Nephron progenitor cell (in vitro differentiated cells): ENCODE measurements at regions not wholly inside any gene's neighbourhood (a gene's known extent, or its start where the extent isn't known, plus 50 kb on each side); places are given as distances from the start of the nearest gene placed in this dataset.

Source experiments
- DNase-seq: peaks from one replicate; pipeline ENCODE4 v3.0.0; 2021
- H3K27ac Mint-ChIP-seq: 2 replicates; pipeline ENCODE4 v1.8.0; 2021; ENCODE audit warnings: mild to moderate bottlenecking, moderate library complexity, mixed read lengths
- H3K27me3 Mint-ChIP-seq: 2 replicates; pipeline ENCODE4 v1.8.0; 2021; ENCODE audit warnings: mild to moderate bottlenecking, low read depth, mixed read lengths; ENCODE audit not compliant: poor library complexity
- H3K36me3 Mint-ChIP-seq: 2 replicates; pipeline ENCODE4 v1.8.0; 2021; ENCODE audit warnings: low read depth, mixed read lengths
- H3K4me1 Mint-ChIP-seq: 2 replicates; pipeline ENCODE4 v1.8.0; 2021; ENCODE audit warnings: mixed read lengths
- H3K4me3 Mint-ChIP-seq: 2 replicates; pipeline ENCODE4 v1.8.0; 2021; ENCODE audit warnings: mild to moderate bottlenecking, moderate library complexity, mixed read lengths
- H3K9me3 Mint-ChIP-seq: 2 replicates; pipeline ENCODE4 v1.8.0; 2021; ENCODE audit warnings: mild to moderate bottlenecking, moderate library complexity, mixed read lengths
- CTCF ChIP-seq: fragments of 200-600 bp; sonication (generic); IDR thresholded peaks from 2 replicates; pipeline ENCODE4 v1.5.0; 2021; ENCODE audit warnings: antibody characterized with exemption

GRCh38 chr2:121907928-121908327 lies 152.5 kb downstream of the TSN start:
- no peaks in the 10 kb centered on the region for H3K9me3 Mint-ChIP-seq
- H3K4me1 Mint-ChIP-seq, result peaks cover 29% of the 10 kb centered on the region
- no peak overlapping the region for H3K4me3 Mint-ChIP-seq
- peaks cover 26% of the 10 kb centered on the region for H3K27me3 Mint-ChIP-seq
- TF ChIP-seq CTCF, result no peak
- DNase-seq, result peak; percentile 20
- H3K36me3 Mint-ChIP-seq, result no peaks in the 10 kb centered on the region
- H3K27ac Mint-ChIP-seq, result no peak overlapping the region

GRCh38 chr2:121910139-121910538 lies 154.7 kb downstream of the TSN start:
- Mint-ChIP-seq H3K4me1 (peaks cover 24% of the 10 kb centered on the region), H3K27ac (no peak overlapping the region), H3K9me3 (no peaks in the 10 kb centered on the region), H3K36me3 (no peaks in the 10 kb centered on the region), H3K27me3 (peaks cover 28% of the 10 kb centered on the region), H3K4me3 (no peak overlapping the region)
- no peak for TF ChIP-seq CTCF
- DNase-seq, result no peak

- peaks cover 35% of the 10 kb centered on the region for H3K27me3 Mint-ChIP-seq
- H3K4me1 Mint-ChIP-seq, result peaks cover 24% of the 10 kb centered on the region
- no peak for TF ChIP-seq CTCF
- DNase-seq, result no peak
- H3K4me3 Mint-ChIP-seq, result no peak overlapping the region
- no peaks in the 10 kb centered on the region for H3K9me3 Mint-ChIP-seq
- H3K27ac Mint-ChIP-seq, result no peak overlapping the region
- H3K36me3 Mint-ChIP-seq, result no peaks in the 10 kb centered on the region
Observed at GRCh38 chr2:121911036-121911435, 155.6 kb downstream of the TSN start.

- no peak for DNase-seq
- Mint-ChIP-seq H3K36me3 (no peaks in the 10 kb centered on the region), H3K27me3 (peaks cover 27% of the 10 kb centered on the region), H3K9me3 (no peaks in the 10 kb centered on the region), H3K27ac (no peak overlapping the region), H3K4me3 (no peak overlapping the region), H3K4me1 (peaks cover 16% of the 10 kb centered on the region)
- no peak for TF ChIP-seq CTCF
Observed at GRCh38 chr2:121917143-121917542, 161.7 kb downstream of the TSN start.

GRCh38 chr2:121918231-121918630 lies 162.8 kb downstream of the TSN start:
- Mint-ChIP-seq H3K27me3 (peaks cover 22% of the 10 kb centered on the region), H3K9me3 (no peaks in the 10 kb centered on the region), H3K36me3 (no peaks in the 10 kb centered on the region), H3K4me1 (peaks cover 16% of the 10 kb centered on the region), H3K27ac (no peak overlapping the region), H3K4me3 (no peak overlapping the region)
- TF ChIP-seq CTCF, result no peak
- no peak for DNase-seq

GRCh38 chr2:121919803-121920202 lies 164.4 kb downstream of the TSN start:
- TF ChIP-seq CTCF, result no peak
- H3K4me1 Mint-ChIP-seq, result peaks cover 16% of the 10 kb centered on the region
- no peak overlapping the region for H3K27ac Mint-ChIP-seq
- peaks cover 22% of the 10 kb centered on the region for H3K27me3 Mint-ChIP-seq
- no peak overlapping the region for H3K4me3 Mint-ChIP-seq
- DNase-seq, result no peak
- no peaks in the 10 kb centered on the region for H3K9me3 Mint-ChIP-seq
- H3K36me3 Mint-ChIP-seq, result no peaks in the 10 kb centered on the region
